HepG2 (cell line): ENCODE measurements at regions not wholly inside any gene's neighbourhood (a gene's known extent, or its start where the extent isn't known, plus 50 kb on each side); places are given as distances from the start of the nearest gene placed in this dataset.

ENCODE experiments used
- ATAC-seq: fragments of 200-7000 bp; cut with Tn5 transposase; 3 replicates; pipeline ENCODE4 v1.9.1; 2020; ENCODE audit warnings: mild to moderate bottlenecking, moderate library complexity
- BruUV-seq: library from RNA; stranded (reverse); fragments of 400-500 nt; replicated peaks from 2 replicates; lab custom pipeline; 2021; lab: Mats Ljungman, UMichigan
- CTCF ChIA-PET: fragments of 300-600 bp; formaldehyde crosslinking; extraction: SDS; loops from one replicate; lab custom pipeline; 2021; ENCODE audit warnings: low total read pairs, inconsistent platforms, low intra/inter-chr PET ratio; lab: Yijun Ruan, JAX
- POLR2A ChIA-PET: fragments of 350-600 bp; sonication (Branson Sonifier 250); formaldehyde crosslinking; loops from one replicate; lab custom pipeline; 2020; ENCODE audit warnings: antibody characterized with exemption, inconsistent platforms; lab: Yijun Ruan, JAX
- DNase-seq: peaks from one replicate; pipeline ENCODE4 v3.0.0-alpha.2; 2015; ENCODE audit warnings: low spot score
- FAIRE-seq: peaks from 3 replicates; lab custom pipeline; 2011; peaks lifted over from hg19 to GRCh38; lab: Jason Lieb, UNC
- H2AFZ ChIP-seq: one replicate; pipeline ENCODE4 v1.6.1; 2011; ENCODE audit warnings: low read length, inconsistent platforms
- H3K27ac ChIP-seq: fragments of 300-600 bp; 3 replicates; pipeline ENCODE4 v1.8.0; 2011; ENCODE audit warnings: mixed run types, mild to moderate bottlenecking, mixed read lengths, low read length, inconsistent platforms; ENCODE audit not compliant: insufficient read depth; ENCODE audit errors: extremely low read length
- H3K27me3 ChIP-seq, 2 experiments: fragments of 200-600 bp in 1 of 2; 2 replicates in 1 of 2; 3 replicates in 1 of 2; pipeline versions ENCODE4 v1.6.0 to v1.8.0; 2011; ENCODE audit warnings: low read length in 2 of 2, mild to moderate bottlenecking in 2 of 2, moderate library complexity in 2 of 2, inconsistent platforms in 1 of 2; ENCODE audit not compliant: insufficient read depth in 2 of 2, control insufficient read depth in 1 of 2
- H3K36me3 ChIP-seq, 2 experiments: fragments of 200-600 bp in 1 of 2; replicated peaks in 1 of 2; 2 replicates in 1 of 2; 3 replicates in 1 of 2; pipeline versions ENCODE4 v1.5.1 to v1.8.0; 2011; ENCODE audit warnings: low read length in 2 of 2, inconsistent platforms in 1 of 2; ENCODE audit not compliant: insufficient read depth in 2 of 2, control insufficient read depth in 1 of 2
- H3K4me1 ChIP-seq: 2 replicates; pipeline ENCODE4 v1.5.1; 2012; ENCODE audit warnings: low read length, inconsistent platforms; ENCODE audit not compliant: insufficient read depth
- H3K4me2 ChIP-seq: 2 replicates; pipeline ENCODE4 v1.6.0; 2011; ENCODE audit warnings: low read depth, low read length, inconsistent platforms
- H3K4me3 ChIP-seq, 3 experiments: fragments of 200-600 bp in 1 of 3; sonication (generic), shearing (Covaris generic) in 1 of 3; replicated peaks in 1 of 3; 2 replicates each; pipeline ENCODE4 v1.5.1; 2011 to 2016; ENCODE audit warnings: low read length in 3 of 3, inconsistent platforms in 2 of 3, low read depth in 2 of 3, mild to moderate bottlenecking in 2 of 3, control low read depth in 1 of 3, mixed read lengths in 1 of 3; ENCODE audit not compliant: insufficient read depth in 1 of 3
- H3K79me2 ChIP-seq: one replicate; pipeline ENCODE4 v1.6.1; 2011; ENCODE audit warnings: low read length, inconsistent platforms; ENCODE audit not compliant: insufficient read depth
- H3K9ac ChIP-seq: 2 replicates; pipeline ENCODE4 v1.6.0; 2011; ENCODE audit warnings: mild to moderate bottlenecking, low read depth, low read length, inconsistent platforms; ENCODE audit not compliant: insufficient read depth
- H3K9me3 ChIP-seq: 2 replicates; pipeline ENCODE4 v1.5.1; 2012; ENCODE audit warnings: mild to moderate bottlenecking, low read length
- H4K20me1 ChIP-seq: 2 replicates; pipeline ENCODE4 v1.6.0; 2011; ENCODE audit warnings: inconsistent platforms, mild to moderate bottlenecking, low read length, moderate library complexity; ENCODE audit not compliant: insufficient read depth
- ESRRA ChIP-seq: sonication (generic); formaldehyde crosslinking; IDR thresholded peaks from 2 replicates; pipeline ENCODE4 v1.5.1; 2020; ENCODE audit warnings: mild to moderate bottlenecking, low read depth, missing genetic modification reagents
- HDAC2 ChIP-seq: sonication (generic); formaldehyde crosslinking; IDR thresholded peaks from 2 replicates; pipeline ENCODE4 v1.4.0; 2020; ENCODE audit warnings: missing genetic modification reagents
- ZMYM2 ChIP-seq: sonication (generic); formaldehyde crosslinking; IDR thresholded peaks from 2 replicates; pipeline ENCODE4 v1.8.0; 2022; ENCODE audit warnings: mild to moderate bottlenecking, missing genetic modification reagents
- ZMYM3 ChIP-seq: sonication (generic); formaldehyde crosslinking; IDR thresholded peaks from 2 replicates; pipeline ENCODE4 v1.5.1; 2020; ENCODE audit warnings: mild to moderate bottlenecking, missing genetic modification reagents
- WGBS: methylation state at CpG from one replicate; pipeline ENCODE4 v1.1.6; 2017; ENCODE audit warnings: low lambda C conversion rate; 5-methylcytosine and 5-hydroxymethylcytosine counted together
- in situ Hi-C: cut with HindIII; loops from 2 replicates; pipeline ENCODE4 v1.10.0; 2017; ENCODE audit warnings: low pct_unique_long_range_greater_than_20kb; ENCODE audit not compliant: extremely low pct_ligation_motif_present
- intact Hi-C: fragments of 100-400 bp; cut with micrococcal nuclease; formaldehyde crosslinking; loops from one replicate; pipeline ENCODE4 v1.10.0; 2022; ENCODE audit not compliant: unreplicated experiment
- TF ChIP-seq, protein P1 (sequence below): sonication (generic); formaldehyde crosslinking; IDR thresholded peaks from 2 replicates; pipeline ENCODE4 v1.5.0; 2020; ENCODE audit warnings: mild to moderate bottlenecking, missing genetic modification reagents

DNA sequence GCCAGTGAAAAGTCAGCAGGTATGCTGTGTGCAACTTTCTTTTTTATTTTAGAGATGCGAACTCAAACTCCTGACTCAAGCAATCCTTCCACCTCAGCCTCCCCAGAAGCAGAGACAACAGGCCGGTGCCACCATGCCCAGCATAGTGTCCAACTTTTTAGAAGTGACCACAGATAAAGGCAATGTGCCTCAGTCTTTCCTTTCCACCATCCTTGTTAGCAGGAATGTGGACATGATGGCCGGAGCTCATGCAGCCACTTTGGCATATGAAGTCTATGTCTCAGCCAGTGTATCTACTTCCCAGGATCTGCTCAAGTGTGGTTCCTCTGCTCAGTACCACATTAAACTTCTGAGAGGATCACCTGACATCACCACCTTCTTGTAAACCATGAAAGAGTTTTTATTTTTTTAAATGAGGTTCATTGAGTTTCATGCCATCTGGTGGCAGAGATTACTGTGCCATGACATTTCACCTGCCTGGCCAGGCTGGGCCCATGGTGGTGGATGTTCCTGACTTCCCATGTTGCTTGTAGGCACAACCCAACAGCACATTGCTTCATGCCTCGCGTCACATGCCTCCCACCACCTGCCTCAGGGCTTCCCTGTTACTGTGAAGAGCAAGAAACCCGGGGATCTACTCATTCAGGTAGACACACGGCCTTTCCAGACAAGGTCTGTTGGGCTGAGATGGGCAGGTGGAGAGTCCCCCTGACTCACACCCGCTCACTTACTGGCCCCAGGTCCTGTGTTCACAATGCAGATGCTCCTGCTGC is 216.5 kb downstream of the LY86 start:
- 50% methylated on average over 8 of the region's 8 CpGs for WGBS
- Histone ChIP-seq H3K4me1 (0 out of 2 replicates have a peak, but pooled peaks cover 6% of the 10 kb centered on the region), H3K4me2 (no peak overlapping the region), H3K27ac (no peak overlapping the region), H3K27me3 (peaks cover 6 to 27% of the 10 kb centered on the region in 2 experiments; a peak in 4 of 5 replicates), H3K9ac (no peak overlapping the region), H3K4me3 (no peak overlapping the region), H3K9me3 (no peaks in the 10 kb centered on the region), H3K36me3 (no peaks in the 10 kb centered on the region), H2AFZ (no peak overlapping the region), H4K20me1 (no peaks in the 10 kb centered on the region), H3K79me2 (no peaks in the 10 kb centered on the region)
- CTCF ChIA-PET: no interaction called here
- no peak for TF ChIP-seq ZMYM2 (CRISPR knock-in tag)
- no peak for TF ChIP-seq ESRRA
- TF ChIP-seq HDAC2: no peak
- TF ChIP-seq, protein P1, sequence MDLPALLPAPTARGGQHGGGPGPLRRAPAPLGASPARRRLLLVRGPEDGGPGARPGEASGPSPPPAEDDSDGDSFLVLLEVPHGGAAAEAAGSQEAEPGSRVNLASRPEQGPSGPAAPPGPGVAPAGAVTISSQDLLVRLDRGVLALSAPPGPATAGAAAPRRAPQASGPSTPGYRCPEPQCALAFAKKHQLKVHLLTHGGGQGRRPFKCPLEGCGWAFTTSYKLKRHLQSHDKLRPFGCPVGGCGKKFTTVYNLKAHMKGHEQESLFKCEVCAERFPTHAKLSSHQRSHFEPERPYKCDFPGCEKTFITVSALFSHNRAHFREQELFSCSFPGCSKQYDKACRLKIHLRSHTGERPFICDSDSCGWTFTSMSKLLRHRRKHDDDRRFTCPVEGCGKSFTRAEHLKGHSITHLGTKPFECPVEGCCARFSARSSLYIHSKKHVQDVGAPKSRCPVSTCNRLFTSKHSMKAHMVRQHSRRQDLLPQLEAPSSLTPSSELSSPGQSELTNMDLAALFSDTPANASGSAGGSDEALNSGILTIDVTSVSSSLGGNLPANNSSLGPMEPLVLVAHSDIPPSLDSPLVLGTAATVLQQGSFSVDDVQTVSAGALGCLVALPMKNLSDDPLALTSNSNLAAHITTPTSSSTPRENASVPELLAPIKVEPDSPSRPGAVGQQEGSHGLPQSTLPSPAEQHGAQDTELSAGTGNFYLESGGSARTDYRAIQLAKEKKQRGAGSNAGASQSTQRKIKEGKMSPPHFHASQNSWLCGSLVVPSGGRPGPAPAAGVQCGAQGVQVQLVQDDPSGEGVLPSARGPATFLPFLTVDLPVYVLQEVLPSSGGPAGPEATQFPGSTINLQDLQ (CRISPR knock-in tag): no peak
- peak; percentile 53; the same call in 1 of the 2 replicates for TF ChIP-seq ZMYM3 (CRISPR knock-in tag)
- ATAC-seq (no peak), DNase-seq (no peak), FAIRE-seq (no peak)
- BruUV-seq: no TSS peak
- intact Hi-C loops (no loop called here), in situ Hi-C loops (no loop called here)
- POLR2A ChIA-PET: no interaction called here
